ENCODE measurements at regions not wholly inside any gene's neighbourhood (a gene's known extent, or its start where the extent isn't known, plus 50 kb on each side); places are given as distances from the start of the nearest gene placed in this dataset.
A peak's percentile ranks its signal among the peaks of the same experiment; 100 is the strongest.

GRCh38 chr3:111352585-111352984 lies 189.4 kb upstream of the CD96 start:
- no peak for DNase-seq (ENCODE audit: low spot score)

DNA sequence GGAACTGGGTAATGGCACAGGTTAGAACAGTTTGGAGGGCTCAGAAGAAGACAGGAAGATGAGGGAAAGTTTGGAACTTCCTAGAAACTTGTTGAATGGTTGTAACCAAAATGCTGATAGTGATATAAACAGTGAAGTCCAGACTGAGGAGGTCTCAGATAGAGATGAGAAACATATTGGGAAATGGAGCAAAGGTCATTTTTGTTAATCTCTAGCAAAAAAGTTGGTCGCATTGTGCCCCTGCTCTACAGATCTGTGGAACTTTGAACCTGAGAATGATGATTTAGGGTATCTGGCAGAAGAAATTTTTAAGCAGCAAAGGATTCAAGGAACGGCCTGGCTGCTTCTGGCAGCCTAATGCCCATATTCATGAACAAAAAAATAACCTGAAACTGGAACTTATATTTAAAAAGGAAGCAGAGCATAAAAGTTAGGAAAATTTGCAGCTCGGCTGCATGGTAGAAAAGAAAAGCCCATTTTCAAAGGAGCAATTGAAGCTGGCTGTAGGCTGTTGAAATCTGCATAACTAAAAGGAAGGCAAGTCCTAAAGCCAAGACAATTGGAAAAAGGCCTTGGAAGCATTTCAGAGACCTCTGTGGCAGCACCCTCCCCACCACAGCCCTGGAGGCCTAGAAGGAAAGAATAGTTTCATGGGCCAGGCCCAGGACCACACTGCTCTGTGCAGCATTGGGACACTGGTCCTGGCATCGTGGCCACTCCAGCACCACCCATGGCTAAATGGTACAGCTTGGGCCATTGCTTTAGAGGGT lies 182.6 kb upstream of the CD96 start:
- no peak for DNase-seq (ENCODE audit: low spot score)

DNA sequence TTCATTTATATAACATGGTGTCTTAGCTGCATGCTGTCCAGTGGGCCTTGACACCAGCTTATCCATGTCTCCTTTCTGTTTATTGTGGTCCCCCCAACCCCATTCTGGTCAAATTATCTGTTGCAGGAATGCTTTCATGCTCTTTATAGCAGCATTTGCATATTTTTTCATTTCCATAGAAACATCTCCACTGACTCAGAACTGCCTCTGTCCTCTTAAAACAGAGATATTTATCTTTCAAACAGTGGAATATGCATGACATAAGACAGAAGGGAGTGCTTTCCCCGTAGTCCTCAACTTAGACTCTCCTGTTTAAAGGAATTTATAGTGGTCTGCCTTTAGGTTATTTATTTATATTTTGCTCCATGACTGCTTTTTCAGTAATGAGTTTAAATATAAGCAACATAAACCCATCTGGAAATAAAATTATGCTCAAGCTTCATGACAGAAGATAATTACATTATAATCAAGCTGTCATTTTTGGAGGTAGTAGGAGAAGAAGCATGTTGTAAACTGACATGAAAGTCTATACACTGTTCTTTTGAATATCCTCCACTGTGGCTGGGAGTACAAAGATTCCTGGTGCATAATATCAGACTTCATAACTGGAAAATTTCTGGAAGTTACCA lies 179.5 kb upstream of the CD96 start:
- DNase-seq (ENCODE audit: low spot score): no peak

DNA sequence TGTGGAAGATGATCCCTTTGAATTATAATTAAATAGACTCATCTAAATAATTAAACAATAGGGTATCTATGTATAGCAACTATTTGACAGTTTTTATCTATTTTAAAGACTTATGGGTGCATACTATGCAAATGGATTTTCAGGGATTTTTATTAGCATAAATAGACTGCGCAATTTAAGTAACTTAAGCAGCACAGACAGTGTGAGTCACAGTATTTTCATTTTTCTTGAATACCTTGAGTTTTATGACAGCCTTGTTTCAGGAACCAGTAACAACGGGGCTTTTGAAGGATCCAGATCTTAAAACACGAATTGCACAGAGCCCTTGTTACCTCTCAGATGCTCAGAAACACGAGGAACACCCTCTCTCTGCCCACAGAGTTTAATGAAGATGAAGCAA lies 175.5 kb upstream of the CD96 start:
- no peak for DNase-seq (ENCODE audit: low spot score)

GRCh38 chr3:111368056-111368455 lies 173.9 kb upstream of the CD96 start:
- DNase-seq (ENCODE audit: low spot score): no peak

GRCh38 chr3:111369958-111370357 lies 172.0 kb upstream of the CD96 start:
- DNase-seq (ENCODE audit: low spot score): no peak

DNA sequence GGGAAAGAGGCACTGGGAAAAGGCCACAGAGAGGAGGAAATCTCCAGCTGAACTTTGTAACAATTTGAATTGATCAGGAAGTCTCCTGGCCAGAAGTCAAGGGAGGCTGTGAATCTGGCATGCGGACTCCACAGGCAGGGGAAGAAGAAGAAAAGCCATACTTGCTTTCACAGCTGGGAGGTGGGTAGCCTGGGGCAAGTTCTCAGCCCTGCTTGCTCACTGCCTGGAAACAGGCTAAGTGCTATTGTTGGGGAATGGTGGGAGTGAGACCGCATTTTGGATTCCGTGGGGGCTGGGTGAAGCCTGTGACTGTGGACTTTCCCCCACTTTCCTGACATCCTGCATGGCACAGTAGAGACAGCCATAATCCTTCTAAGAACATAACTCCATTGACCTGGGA lies 168.8 kb upstream of the CD96 start:
- no peak for DNase-seq (ENCODE audit: low spot score)

GRCh38 chr3:111373861-111374260 lies 168.1 kb upstream of the CD96 start:
- DNase-seq (ENCODE audit: low spot score): no peak

DNA sequence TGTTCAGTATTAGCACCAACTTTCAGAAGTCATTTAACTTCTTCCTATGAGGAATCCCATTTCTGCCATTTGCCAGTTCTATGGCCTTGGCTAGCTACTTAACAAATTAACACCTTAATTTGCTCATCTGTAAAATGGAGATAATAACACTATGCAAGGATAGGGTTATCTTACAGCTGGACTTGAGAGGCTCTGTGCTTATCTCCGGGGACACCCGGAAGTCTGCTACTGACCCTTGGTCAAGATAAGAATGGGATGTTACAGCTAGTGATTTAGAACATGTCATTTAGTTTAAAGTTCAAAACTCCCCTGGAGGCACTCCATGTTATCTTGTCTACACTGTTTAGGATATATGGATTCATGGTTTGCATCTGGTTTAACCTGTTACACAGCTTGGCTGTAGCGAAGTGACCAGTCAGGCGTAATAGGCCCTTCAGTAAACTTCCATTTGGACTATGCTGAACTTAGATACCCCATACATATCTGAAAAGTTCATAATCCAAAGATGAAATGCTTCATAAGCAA lies 156.0 kb upstream of the CD96 start:
- no peak for DNase-seq (ENCODE audit: low spot score)

- DNase-seq (ENCODE audit: low spot score): peak; percentile 66
These were observed 149.1 kb upstream of the CD96 start for GRCh38 chr3:111392894-111393398.

DNA sequence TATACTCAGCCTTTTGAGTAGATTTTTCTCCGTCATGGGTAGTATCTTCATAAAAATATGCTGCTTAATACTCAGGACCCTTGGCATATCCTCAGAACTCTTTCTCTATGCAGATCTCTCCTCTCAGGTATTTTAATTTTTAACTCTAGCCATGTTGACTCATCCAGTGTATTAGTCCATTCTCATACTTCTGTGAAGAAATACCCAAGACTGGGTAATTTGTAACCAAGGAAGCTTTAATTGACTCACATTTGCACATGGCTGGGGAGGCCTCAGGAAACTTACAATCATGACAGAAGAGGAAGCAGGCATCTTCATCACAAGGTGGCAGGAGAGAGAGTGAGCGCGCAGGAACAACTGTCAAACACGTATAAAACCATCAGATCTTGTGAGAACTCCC lies 129.3 kb upstream of the CD96 start:
- DNase-seq (ENCODE audit: low spot score): no peak

GRCh38 chr3:111414531-111414930 lies 127.5 kb upstream of the CD96 start:
- DNase-seq (ENCODE audit: low spot score): no peak

DNA sequence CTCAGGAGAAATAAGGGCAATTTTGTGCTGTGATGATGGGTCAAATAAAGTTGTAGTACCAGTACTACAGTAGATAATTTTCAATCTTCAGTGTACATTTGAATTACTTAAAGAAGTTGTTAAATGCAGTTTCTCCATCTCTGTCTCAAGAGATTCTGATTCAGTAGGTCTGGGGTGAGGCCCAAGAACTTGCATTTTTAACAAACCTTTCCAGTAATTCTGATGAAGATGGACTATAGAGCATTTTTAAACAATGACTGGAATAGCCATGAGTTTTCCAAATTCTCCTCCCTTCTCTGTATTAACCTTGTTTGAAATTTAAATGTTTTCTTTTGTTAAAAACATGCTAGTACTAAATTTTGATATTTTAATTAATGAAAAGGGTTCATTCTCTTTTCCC lies 127.0 kb upstream of the CD96 start:
- no peak for DNase-seq (ENCODE audit: low spot score)

DNA sequence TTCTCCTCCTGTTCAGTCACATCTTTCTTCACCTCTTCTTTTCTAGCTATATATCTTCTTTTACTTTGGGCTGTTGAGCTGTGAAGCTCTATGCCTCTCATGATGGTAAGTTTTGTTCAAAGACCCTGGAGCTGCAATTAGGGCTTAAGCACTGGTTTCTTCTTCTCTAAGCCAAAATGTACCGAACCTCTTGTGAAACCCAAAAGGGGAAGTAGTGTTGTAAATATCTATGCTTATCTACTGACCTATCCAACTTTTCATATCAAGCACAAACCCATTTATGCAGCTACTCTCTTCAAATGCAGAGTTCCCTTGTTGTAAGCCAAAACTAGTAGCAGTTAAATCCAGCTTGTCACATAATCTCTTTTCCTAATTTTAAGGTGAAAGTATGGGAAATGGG lies 123.6 kb upstream of the CD96 start:
- DNase-seq (ENCODE audit: low spot score): no peak

- no peak for DNase-seq (ENCODE audit: low spot score)
These were observed 113.7 kb upstream of the CD96 start for GRCh38 chr3:111428301-111428700.

DNA sequence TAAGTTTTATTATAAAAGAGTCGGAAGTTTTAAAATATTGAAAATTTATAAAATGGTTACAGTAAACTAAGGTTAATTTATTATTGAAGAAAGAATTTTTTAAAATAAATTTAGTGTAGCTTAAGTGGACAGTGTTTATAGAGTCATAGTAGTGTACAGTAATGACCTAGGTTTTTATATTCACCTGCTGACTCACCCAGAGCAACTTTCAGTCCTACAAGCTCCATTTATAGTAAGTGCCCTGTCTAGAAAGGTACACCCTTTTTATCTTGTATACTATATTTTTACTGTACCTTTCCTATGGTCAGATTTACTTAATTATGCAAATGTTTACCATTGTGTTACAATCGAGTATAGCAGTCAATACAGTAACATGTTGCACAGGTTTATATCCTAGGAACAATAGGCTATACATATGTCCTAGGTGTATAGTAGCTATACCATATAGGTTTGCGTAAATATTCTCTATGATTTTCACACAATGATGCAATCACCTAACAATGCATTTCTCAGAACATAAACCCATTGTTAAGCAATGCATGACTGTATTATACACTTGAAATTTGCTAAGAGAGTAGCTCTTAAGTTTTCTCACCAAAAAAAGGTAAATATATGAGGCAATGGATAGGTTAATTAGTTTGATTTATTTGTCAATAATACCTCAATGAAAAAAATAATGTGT lies 106.9 kb upstream of the CD96 start:
- DNase-seq (ENCODE audit: low spot score): no peak

DNA sequence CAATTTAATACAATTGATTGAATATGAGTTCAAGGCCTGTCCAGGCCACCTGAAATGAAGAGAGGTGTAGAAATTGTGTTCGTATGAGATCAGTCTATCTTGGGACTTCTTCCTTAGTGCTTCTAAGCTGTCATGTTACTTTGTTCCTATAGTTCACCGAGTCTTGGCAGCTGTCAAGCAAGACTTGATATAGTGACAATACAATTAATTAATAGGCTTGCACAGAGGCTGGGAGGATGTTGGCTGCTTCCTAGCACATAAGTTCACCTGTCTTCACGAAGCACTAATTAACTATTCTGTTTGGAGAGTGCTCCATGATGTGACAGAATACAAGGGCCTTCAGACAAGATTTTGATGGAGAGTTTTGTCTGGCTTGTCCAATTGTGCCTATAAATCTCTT lies 103.7 kb upstream of the CD96 start:
- no peak for DNase-seq (ENCODE audit: low spot score)

- no peak for DNase-seq (ENCODE audit: low spot score)
These were observed 87.4 kb upstream of the CD96 start for GRCh38 chr3:111454551-111454950.

- DNase-seq (ENCODE audit: low spot score): no peak
These were observed 76.8 kb upstream of the CD96 start for GRCh38 chr3:111465081-111465670.

DNA sequence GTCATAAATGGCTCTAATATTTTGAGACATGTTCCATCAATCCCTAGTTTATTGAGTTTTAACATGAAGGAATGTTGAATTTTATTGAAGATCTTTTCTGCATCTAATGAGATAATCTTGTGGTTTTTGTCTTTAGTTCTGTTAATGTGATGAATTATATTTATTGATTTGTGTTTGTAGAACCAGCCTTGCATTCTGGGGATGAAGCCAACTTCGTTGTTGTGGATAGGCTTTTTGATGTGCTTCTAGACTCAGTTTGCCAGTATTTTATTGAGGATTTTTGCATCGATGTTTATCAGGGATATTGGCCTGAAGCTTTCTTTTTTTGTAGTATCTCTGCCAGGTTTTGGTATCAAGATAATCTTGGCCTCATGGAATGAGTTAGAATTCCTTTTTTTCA lies 72.0 kb upstream of the CD96 start:
- no peak for DNase-seq (ENCODE audit: low spot score)

DNA sequence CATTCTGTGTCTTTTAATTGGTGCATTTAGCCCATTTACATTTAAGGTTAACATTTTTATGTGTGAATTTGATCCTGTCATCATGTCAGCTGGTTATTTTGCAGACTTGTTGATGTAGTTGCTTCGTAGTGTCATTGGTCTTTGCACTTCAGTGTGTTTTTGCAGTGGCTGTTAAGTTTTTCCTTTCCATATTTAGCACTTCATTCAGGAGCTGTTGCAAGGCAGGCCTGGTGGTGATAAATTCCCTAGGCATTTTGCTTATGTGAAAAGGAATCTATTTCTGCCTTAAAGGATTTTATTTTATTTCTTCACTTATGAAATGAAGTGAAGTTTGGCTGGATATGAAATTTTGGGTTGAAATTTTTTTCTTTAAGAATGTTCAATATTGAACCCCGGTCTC lies 70.2 kb upstream of the CD96 start:
- no peak for DNase-seq (ENCODE audit: low spot score)

- no peak for DNase-seq (ENCODE audit: low spot score)
These were observed 69.4 kb upstream of the CD96 start for GRCh38 chr3:111472556-111472955.

- no peak for DNase-seq (ENCODE audit: low spot score)
These were observed 68.4 kb upstream of the CD96 start for GRCh38 chr3:111473550-111473949.

Data from CD4-positive, alpha-beta T cell treated with Interleukin-6 at 100 ng/mL for 8 hours (primary cell).